ENCODE measurements at regions not wholly inside any gene's neighbourhood (a gene's known extent, or its start where the extent isn't known, plus 50 kb on each side); places are given as distances from the start of the nearest gene placed in this dataset.

DNA sequence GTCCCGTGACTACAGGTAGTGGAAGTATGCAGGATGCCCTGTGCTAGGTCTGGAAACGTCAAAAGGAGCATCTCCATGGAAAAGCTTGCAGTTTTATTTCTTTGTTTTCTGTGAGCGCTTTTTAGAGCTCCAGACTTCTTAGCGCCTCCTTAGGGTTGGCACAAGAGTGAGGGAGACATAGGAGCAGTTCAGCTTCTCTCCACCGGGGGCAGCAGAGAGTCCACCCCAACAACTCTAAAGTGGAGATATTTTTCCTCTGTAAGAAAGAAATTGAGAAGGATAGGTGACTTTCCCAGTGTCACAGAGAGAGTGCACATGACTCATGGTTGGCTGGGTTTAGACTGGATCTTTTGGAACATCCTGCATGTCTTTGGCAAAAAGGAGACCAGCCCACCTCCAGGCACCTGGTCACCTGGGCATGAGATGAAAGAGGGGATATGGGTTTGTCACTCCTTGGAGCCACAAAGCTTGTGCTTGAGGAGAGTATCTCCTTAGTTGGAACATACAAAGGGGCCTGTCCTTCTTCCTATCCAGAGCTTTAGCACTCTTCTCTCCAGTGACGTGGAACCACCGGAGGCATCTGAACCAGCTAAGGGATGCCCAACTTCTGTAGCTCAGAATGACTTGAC, 637.7 kb downstream of the SEMA5A start:
- DNase-seq (ENCODE audit: low read depth), result no peak

- no peak for DNase-seq (ENCODE audit: low read depth)
Observed at GRCh38 chr5:8912106-8912505, 633.8 kb downstream of the SEMA5A start.

- no peak for DNase-seq (ENCODE audit: low read depth)
Observed at GRCh38 chr5:8913522-8913921, 632.4 kb downstream of the SEMA5A start.

- no peak for DNase-seq (ENCODE audit: low read depth)
Observed at GRCh38 chr5:8919096-8919495, 626.8 kb downstream of the SEMA5A start.

- DNase-seq (ENCODE audit: low read depth), result no peak
Observed at GRCh38 chr5:8923526-8923925, 622.3 kb downstream of the SEMA5A start.

- DNase-seq (ENCODE audit: low read depth), result no peak
Observed at GRCh38 chr5:8924054-8924793, 621.7 kb downstream of the SEMA5A start.

DNA sequence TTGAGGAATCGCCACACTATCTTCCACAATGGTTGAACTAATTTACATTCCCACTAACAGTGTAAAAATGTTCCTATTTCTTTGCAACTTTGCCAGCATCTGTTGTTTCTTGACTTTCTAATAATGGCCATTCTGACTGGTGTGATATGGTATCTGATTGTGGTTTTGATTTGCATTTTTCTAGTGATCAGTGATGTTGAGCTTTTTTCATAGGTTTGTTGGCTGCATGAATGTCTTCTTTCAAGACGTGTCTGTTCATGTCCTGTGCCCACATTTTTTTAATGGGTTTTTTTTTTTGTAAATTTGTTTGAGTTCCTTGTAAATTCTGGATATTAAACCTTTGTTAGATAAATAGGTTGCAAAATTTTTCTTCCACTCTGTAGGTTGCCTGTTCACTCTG, 615.9 kb downstream of the SEMA5A start:
- DNase-seq (ENCODE audit: low read depth), result no peak

DNA sequence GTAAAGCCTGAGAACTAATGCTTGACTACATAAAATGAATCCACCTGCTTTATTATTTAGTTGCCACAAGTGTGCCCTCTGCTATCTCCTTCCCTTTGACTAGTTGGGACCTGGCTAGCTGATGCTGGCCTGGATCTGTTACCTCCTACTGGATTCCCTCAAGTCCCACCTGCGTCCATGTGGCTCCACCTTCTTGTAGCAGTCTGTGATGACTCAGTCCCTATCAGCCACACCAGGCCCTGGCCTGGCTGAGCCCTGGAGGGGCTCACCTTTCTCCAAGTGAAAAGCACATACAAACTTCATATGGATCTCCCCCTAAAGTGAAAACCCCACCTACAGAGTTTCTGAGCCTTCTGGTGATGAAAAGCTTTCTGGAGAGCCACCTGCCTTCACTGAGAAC, 611.4 kb downstream of the SEMA5A start:
- no peak for DNase-seq (ENCODE audit: low read depth)

DNA sequence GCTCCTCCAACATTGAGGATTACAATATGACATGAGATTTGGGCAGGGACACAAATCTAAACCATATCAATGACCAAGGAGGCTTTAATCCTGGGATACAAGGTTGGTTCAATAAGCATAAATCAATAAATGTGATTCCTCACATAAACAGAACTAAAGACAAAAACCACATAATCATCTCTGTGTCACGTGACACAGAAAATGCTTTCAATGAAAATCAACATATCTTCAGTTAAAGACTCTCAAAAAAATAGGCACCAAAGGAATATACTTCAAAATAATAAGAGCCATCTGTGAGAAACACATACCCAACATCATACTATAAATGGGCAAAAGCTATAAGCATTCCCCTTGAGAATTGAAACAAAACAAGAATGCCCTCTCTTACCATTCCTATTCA, 604.9 kb downstream of the SEMA5A start:
- no peak for DNase-seq (ENCODE audit: low read depth)

- no peak for DNase-seq (ENCODE audit: low read depth)
Observed at GRCh38 chr5:8943301-8943700, 602.6 kb downstream of the SEMA5A start.

- DNase-seq (ENCODE audit: low read depth), result no peak
Observed at GRCh38 chr5:8944005-8944404, 601.9 kb downstream of the SEMA5A start.

DNA sequence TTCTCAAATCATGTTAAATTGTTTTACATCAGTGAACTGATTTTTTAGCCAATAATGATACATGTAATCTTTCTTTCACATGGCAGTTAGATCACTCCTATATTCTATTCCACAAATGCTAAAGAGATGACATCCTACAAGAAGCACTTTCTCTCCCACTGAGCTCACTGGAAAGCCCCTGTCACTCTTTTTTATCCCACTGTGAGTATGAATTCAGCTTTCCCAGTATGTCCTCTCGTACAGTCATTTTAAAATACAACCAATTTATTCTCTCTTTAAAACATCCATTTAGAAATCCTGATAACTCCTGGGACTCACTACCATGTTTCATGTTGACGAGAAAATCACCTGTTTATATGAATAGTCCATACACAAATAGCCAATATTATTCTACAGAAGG, 599.9 kb downstream of the SEMA5A start:
- no peak for DNase-seq (ENCODE audit: low read depth)

DNA sequence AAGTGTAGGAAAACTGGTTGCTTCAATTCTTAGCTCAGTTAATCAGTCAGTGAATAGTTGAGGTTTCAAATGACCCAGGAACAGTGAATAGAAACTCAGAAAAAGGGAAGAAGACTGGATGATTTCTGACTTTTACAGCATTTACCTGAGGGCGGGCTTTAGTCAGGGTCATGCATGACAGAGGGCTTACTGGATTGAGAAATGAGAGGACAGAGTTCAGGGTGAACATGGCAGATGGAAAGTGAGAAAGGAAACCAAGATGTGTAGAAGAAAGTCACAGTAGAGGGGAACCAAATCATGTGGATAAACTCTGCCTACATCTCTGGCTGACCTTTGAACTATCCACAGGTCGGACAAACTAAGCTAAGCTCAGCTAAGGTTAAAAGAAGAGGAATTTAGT, 596.0 kb downstream of the SEMA5A start:
- no peak for DNase-seq (ENCODE audit: low read depth)

- no peak for DNase-seq (ENCODE audit: low read depth)
Observed at GRCh38 chr5:8952147-8952546, 593.7 kb downstream of the SEMA5A start.

DNA sequence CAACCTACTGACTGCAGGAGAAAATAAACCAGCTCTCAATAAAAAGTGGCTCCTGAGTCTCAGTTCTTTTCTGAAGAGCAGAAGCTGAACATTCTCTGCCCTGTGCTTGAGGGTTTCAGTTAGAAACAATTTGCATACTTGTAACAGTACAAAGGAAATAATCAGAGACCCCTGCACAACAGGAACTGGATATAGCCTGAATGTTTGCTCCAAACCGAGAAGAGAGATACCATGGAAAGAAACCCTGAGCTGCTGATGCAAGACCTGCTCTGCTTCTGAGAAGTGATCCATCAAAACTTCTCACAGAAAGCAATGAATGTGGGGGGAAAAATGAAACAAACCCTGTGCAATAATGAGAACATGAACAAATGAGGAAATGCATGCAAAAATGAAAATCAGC, 592.9 kb downstream of the SEMA5A start:
- DNase-seq (ENCODE audit: low read depth), result no peak

GRCh38 chr5:8953911-8954438, 591.9 kb downstream of the SEMA5A start:
- DNase-seq (ENCODE audit: low read depth), result no peak

DNA sequence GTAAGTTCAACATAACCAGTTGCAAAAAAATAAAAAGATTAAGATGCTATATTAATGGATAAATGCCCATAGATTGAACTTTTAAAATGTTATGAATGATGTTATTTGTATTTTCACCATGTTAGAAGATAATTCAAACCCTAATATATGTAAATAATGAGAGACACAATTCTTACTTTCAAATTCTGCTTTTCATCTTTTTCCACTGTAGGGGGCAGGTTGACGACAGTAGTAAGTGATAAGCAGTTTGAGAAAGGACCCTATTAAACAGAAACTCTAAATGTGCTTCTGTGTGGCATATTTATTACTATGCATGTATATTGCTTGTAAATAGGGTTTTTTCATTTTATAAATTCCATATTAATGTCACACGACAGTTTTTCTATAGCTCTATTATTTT, 591.1 kb downstream of the SEMA5A start:
- no peak for DNase-seq (ENCODE audit: low read depth)

DNA sequence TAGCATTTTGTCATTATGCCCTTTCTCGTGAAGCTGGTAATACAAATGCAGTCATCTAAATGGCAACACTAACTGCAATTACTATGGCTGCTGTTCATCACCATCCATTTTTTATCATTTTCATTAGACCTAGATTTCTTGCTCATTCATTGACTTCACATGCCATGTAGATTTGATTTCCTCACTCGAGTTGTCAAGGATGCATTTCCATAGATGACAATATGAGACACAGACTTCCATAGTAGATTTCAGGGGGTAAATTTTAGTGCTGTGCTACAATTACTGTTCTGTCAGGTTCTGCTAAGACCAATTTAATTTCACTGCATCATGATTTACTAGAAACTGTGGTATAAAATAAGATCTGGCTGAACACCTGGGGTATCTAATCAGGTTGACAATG, 589.2 kb downstream of the SEMA5A start:
- no peak for DNase-seq (ENCODE audit: low read depth)

DNA sequence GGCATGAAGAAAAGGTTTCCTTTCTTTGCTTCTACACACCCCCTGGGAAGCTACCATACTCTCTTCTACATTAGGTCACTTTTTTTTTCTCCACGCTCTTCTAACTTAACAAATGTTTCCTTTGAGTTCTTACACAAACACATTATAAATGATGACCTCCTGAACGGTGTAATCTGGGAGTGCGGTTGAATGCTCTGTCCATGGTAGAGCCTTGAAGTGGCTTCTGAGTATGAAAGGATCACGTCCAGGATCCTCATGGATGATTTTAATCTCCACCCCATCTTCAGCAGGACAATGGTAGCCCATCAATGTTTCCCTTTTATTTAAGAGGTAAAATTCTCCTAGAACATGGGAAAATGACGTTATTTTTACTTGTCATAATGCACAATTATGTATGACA, 587.3 kb downstream of the SEMA5A start:
- DNase-seq (ENCODE audit: low read depth), result no peak

DNA sequence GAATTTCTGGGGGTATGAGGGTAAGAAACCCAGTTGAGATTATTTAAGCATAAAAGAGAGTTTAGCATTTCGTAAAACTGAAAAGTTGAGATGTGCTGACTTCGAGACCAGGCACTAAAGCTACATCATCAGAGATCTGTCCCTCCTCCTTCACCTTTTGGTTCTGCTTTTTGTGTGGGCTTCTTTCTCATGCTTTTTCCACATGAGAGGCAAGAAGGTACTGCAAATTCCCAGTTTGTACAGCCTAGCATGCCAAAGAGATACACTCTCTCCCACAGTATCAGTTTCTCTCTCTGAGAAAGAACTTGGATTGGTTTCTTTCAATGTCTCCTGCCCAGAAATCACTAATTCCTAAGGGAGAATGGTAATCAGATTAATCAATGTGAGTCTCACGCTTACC, 584.7 kb downstream of the SEMA5A start:
- no peak for DNase-seq (ENCODE audit: low read depth)

DNA sequence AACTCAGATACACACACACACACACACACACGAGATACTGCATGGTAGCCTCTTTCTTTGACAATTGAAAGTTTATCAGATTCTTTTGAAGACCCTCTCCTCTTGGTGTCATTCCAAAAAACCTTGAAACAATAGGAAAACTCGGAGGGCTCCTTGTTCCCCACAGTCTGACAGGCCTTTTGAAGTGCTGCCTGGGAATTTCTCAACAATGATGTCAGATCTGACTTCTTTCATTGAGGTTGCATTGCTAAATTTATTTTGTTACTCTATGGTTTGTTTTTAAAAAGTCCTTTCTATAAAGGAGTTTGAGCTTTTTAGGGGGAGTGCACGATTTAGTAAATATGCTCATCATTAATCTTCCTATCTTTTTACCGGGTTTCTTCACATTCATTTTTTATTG, 583.9 kb downstream of the SEMA5A start:
- DNase-seq (ENCODE audit: low read depth), result no peak

DNA sequence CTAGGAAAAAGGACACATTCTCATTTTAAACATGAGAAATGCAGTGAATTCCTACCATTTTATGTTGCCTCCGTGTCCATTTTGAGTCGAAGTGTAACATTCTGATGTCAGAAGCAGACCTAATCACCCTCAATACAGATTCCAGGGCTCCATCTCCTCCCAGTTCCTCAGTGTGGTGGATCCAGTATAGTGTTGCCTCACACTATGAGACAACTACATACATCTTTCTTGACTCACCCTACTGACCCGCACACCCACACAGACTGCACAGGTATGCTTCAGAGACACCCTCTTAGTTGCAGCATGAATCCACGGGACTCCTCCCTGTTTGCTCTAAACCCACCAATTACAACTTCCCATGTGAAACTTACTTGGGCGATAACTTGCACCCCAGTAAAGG, 564.9 kb downstream of the SEMA5A start:
- DNase-seq (ENCODE audit: low read depth), result no peak

- no peak for DNase-seq (ENCODE audit: low read depth)
Observed at GRCh38 chr5:8981496-8981895, 564.4 kb downstream of the SEMA5A start.

DNA sequence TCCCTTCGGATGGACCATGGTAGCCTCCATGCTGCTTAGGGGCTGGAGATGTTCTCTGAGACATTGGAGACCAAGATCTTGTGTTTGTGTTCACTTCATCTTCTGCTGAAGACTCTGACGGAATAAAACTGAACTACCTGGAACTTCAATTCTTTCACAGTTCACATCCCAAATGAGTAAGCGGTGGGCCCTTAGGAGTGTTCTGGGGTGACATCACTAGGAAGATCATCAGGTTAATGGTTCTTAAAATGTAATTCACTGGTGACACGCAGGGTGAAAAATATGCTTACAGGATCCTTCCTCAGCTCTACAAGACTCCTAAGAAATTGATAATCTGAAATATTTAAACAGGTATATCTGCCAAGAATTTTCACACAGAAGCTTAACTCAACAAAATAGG, 561.5 kb downstream of the SEMA5A start:
- no peak for DNase-seq (ENCODE audit: low read depth)

Data from fibroblast of the conjunctiva (primary cell).